PC-9 (cell line): ENCODE measurements at regions not wholly inside any gene's neighbourhood (a gene's known extent, or its start where the extent isn't known, plus 50 kb on each side); places are given as distances from the start of the nearest gene placed in this dataset.

Experiments
- CTCF ChIP-seq: fragments of 200-600 bp; sonication (generic); conservative IDR thresholded peaks from 2 replicates; pipeline ENCODE4 v1.6.1; 2017; ENCODE audit warnings: mixed run types, antibody characterized with exemption, mild to moderate bottlenecking, moderate library complexity
- EZH2 ChIP-seq: fragments of 200-600 bp; sonication (generic); IDR thresholded peaks from 2 replicates; pipeline ENCODE4 v1.8.0; 2017; ENCODE audit warnings: antibody characterized with exemption, low read depth

- TF ChIP-seq CTCF (no peak), EZH2 (no peak)
Observed at GRCh38 chr6:168247443-168248147, 72.0 kb downstream of the DACT2 start.
